K562 (cell line): ENCODE measurements at regions not wholly inside any gene's neighbourhood (a gene's known extent, or its start where the extent isn't known, plus 50 kb on each side); places are given as distances from the start of the nearest gene placed in this dataset.
A peak's percentile ranks its signal among the peaks of the same experiment; 100 is the strongest.

Experiments used
- ATF1 ChIP-seq, 2 experiments: fragments of 450-650 bp in 1 of 2; IDR thresholded peaks; 2 replicates each; pipeline ENCODE4 v1.6.1; 2016; ENCODE audit warnings: missing compliant biosample characterization in 1 of 2, missing genetic modification characterization in 1 of 2
- CBFA2T3 ChIP-seq: fragments of 450-650 bp; IDR thresholded peaks from 2 replicates; pipeline ENCODE4 v1.6.1; 2017
- CREB1 ChIP-seq, 2 experiments: sonication (generic) in 1 of 2; formaldehyde crosslinking in 1 of 2; IDR thresholded peaks; 2 replicates each; pipeline versions ENCODE4 v1.6.1 to v1.8.0; 2012 to 2022; ENCODE audit warnings: inconsistent platforms in 1 of 2, mild to moderate bottlenecking in 1 of 2, missing genetic modification reagents in 1 of 2, moderate library complexity in 1 of 2
- CREB5 ChIP-seq: fragments of 250-450 bp; sonication (Bioruptor Pico); IDR thresholded peaks from 2 replicates; pipeline ENCODE4 v1.5.0; 2020; ENCODE audit warnings: mild to moderate bottlenecking
- CREBBP ChIP-seq: IDR thresholded peaks from one replicate; pipeline ENCODE4 v1.6.1; 2012; ENCODE audit warnings: low read depth, mild to moderate bottlenecking, control low read depth, inconsistent platforms, low read length
- CSDE1 ChIP-seq, 2 experiments: fragments of 450-650 bp; IDR thresholded peaks; 2 replicates each; pipeline ENCODE4 v1.6.1; 2016; ENCODE audit warnings: mild to moderate bottlenecking in 1 of 2
- CTBP1 ChIP-seq: fragments of 450-650 bp; IDR thresholded peaks from 2 replicates; pipeline ENCODE4 v1.6.1; 2016; ENCODE audit warnings: borderline replicate concordance
- E2F3 ChIP-seq: fragments of 250-450 bp; sonication (Bioruptor Pico); IDR thresholded peaks from 2 replicates; pipeline ENCODE4 v1.4.0; 2020; ENCODE audit warnings: mild to moderate bottlenecking
- EGR1 ChIP-seq: fragments of 450-650 bp; conservative IDR thresholded peaks from 2 replicates; pipeline ENCODE4 v1.6.1; 2017; ENCODE audit warnings: mild to moderate bottlenecking
- FOSL1 ChIP-seq: fragments of 200-800 bp; sonication (Bioruptor generic); conservative IDR thresholded peaks from 2 replicates; pipeline ENCODE4 v1.6.1; 2016; ENCODE audit warnings: missing genetic modification characterization, missing compliant biosample characterization
- JUND ChIP-seq, 2 experiments: IDR thresholded peaks; 2 replicates in 1 of 2; 3 replicates in 1 of 2; pipeline ENCODE4 v1.6.1; 2011; ENCODE audit warnings: borderline replicate concordance in 2 of 2, low read depth in 2 of 2, low read length in 2 of 2, improper control_type of control experiment in 1 of 2, missing biosample characterization in 1 of 2, missing genetic modification characterization in 1 of 2, missing genetic modification reagents in 1 of 2
- KLF1 ChIP-seq: fragments of 450-650 bp; IDR thresholded peaks from 2 replicates; pipeline ENCODE4 v1.6.1; 2016; ENCODE audit warnings: missing genetic modification characterization, missing compliant biosample characterization
- NR3C1 ChIP-seq: sonication (generic); formaldehyde crosslinking; IDR thresholded peaks from 2 replicates; pipeline ENCODE4 v1.8.1; 2022; ENCODE audit warnings: missing genetic modification reagents
- PURB ChIP-seq: sonication (generic); formaldehyde crosslinking; IDR thresholded peaks from 2 replicates; pipeline ENCODE4 v1.9.0; 2021; ENCODE audit warnings: low read depth, mild to moderate bottlenecking, missing genetic modification reagents
- RFX7 ChIP-seq: fragments of 250-450 bp; sonication (Bioruptor Pico); IDR thresholded peaks from 2 replicates; pipeline ENCODE4 v1.5.1; 2021; ENCODE audit warnings: mild to moderate bottlenecking
- SIN3A ChIP-seq, 2 experiments: fragments of 150-350 bp in 1 of 2; IDR thresholded peaks; 2 replicates each; pipeline ENCODE4 v1.6.1; 2011 to 2016; ENCODE audit warnings: borderline replicate concordance in 2 of 2, low read depth in 2 of 2, low read length in 2 of 2, mild to moderate bottlenecking in 2 of 2, moderate library complexity in 2 of 2; ENCODE audit not compliant: control insufficient read depth in 1 of 2
- TAL1 ChIP-seq: fragments of 450-650 bp; IDR thresholded peaks from 2 replicates; pipeline ENCODE4 v1.6.1; 2016; ENCODE audit warnings: mild to moderate bottlenecking
- XRCC3 ChIP-seq: fragments of 450-650 bp; IDR thresholded peaks from 2 replicates; pipeline ENCODE4 v1.6.1; 2017; ENCODE audit warnings: mild to moderate bottlenecking, moderate library complexity
- ZC3H8 ChIP-seq: fragments of 450-650 bp; IDR thresholded peaks from 2 replicates; pipeline ENCODE4 v1.6.1; 2017
- ZNF23 ChIP-seq: fragments of 250-450 bp; sonication (Bioruptor Pico); IDR thresholded peaks from 2 replicates; pipeline ENCODE4 v1.4.0; 2020; ENCODE audit warnings: mild to moderate bottlenecking
- ZNF263 ChIP-seq: sonication (generic); formaldehyde crosslinking; IDR thresholded peaks from 2 replicates; pipeline ENCODE4 v1.8.0; 2022; ENCODE audit warnings: mild to moderate bottlenecking, missing genetic modification reagents, borderline replicate concordance
- ZNF3 ChIP-seq: fragments of 250-450 bp; sonication (Bioruptor Pico); IDR thresholded peaks from 2 replicates; pipeline ENCODE4 v1.5.0; 2021; ENCODE audit warnings: mild to moderate bottlenecking, moderate library complexity
- ZNF655 ChIP-seq: fragments of 250-450 bp; sonication (Bioruptor Pico); IDR thresholded peaks from 2 replicates; pipeline ENCODE4 v1.5.0; 2021
- ZNF764 ChIP-seq: fragments of 250-450 bp; sonication (Bioruptor Pico); IDR thresholded peaks from 2 replicates; pipeline ENCODE4 v1.4.0; 2020; ENCODE audit warnings: low read depth, mild to moderate bottlenecking, moderate library complexity

GRCh38 chr12:93020631-93021597, 91.8 kb upstream of the EEA1 start (continued):
- no peak for TF ChIP-seq CREB5 (CRISPR knock-in tag)
- TF ChIP-seq EGR1 = peak; percentile 61
- no peak for TF ChIP-seq SIN3A (IDR thresholded peaks at IDR 0.05; ENCODE audit: borderline replicate concordance in 2 of 2, control insufficient read depth in 1 of 2, low read depth in 2 of 2, low read length in 2 of 2)
- no peak for TF ChIP-seq ZNF764
- no peak for TF ChIP-seq ZC3H8
- TF ChIP-seq E2F3 = no peak
- TF ChIP-seq ZNF3 = no peak
- TF ChIP-seq NR3C1 (CRISPR knock-in tag) = no peak
- TF ChIP-seq KLF1 (tag) = no peak
- peak; percentile 17; the same call in 1 of the 2 replicates for TF ChIP-seq CREB1 (IDR thresholded peaks at IDR 0.05)
- no peak; the same call in 1 of the 2 replicates for TF ChIP-seq CREB1 (CRISPR knock-in tag; IDR thresholded peaks at IDR 0.05)
- TF ChIP-seq CSDE1 (IDR thresholded peaks at IDR 0.05) = no peak
- TF ChIP-seq CBFA2T3 = peak; percentile 91
- no peak for TF ChIP-seq CREBBP
- TF ChIP-seq RFX7 (CRISPR knock-in tag) = no peak
- TF ChIP-seq JUND (IDR thresholded peaks at IDR 0.05; ENCODE audit: borderline replicate concordance, low read depth, low read length) = peak; percentile 92
- peak; percentile 75; the same call in 2 of the 3 replicates for TF ChIP-seq JUND (tag; IDR thresholded peaks at IDR 0.05; ENCODE audit: borderline replicate concordance, low read depth, low read length)
- no peak for TF ChIP-seq ATF1 (CRISPR knock-in tag; IDR thresholded peaks at IDR 0.05)
- no peak for TF ChIP-seq ATF1 (tag; IDR thresholded peaks at IDR 0.05)
- no peak for TF ChIP-seq XRCC3
- TF ChIP-seq ZNF263 (CRISPR knock-in tag) = no peak
- TF ChIP-seq ZNF655 (CRISPR knock-in tag) = no peak
- no peak for TF ChIP-seq PURB (CRISPR knock-in tag)
- TF ChIP-seq FOSL1 = peak; percentile 85
- peak; percentile 15 for TF ChIP-seq CTBP1
- TF ChIP-seq ZNF23 (CRISPR knock-in tag) = no peak
- TF ChIP-seq TAL1 = peak; percentile 87
